ENCODE measurements at regions not wholly inside any gene's neighbourhood (a gene's known extent, or its start where the extent isn't known, plus 50 kb on each side); places are given as distances from the start of the nearest gene placed in this dataset.

DNA sequence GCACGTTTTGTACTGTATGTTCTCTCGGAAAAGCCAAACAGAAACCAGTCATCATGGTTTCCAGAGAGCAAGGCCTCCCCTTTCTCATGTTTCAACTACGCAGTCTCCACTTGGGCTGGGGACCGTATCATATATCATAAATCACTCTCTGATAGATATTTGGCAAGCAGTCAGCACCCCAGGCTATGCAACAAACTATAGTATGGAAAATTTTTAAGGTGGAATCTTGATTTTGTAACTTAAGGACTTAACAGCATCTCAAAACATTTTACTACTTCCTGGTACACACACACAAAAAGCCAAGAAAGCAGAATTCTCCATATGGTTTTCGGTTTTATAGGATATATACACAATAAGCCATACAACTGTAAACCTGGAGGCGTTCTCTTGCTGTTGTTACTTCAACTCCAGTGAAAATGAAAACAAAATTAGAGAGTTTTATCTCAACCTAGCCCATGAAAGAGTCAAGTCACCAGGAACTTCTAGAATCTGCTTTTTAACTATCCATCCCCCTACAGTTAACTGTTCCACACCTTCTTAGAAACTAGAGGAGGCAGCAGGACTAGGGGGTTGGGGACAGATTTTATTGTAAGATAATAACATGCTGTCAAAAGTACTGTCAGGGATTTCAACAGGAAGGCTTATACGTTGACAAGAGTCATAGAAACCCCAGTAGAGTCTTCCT, 283.4 kb downstream of the NFIB start:
- TF ChIP-seq, protein P1, sequence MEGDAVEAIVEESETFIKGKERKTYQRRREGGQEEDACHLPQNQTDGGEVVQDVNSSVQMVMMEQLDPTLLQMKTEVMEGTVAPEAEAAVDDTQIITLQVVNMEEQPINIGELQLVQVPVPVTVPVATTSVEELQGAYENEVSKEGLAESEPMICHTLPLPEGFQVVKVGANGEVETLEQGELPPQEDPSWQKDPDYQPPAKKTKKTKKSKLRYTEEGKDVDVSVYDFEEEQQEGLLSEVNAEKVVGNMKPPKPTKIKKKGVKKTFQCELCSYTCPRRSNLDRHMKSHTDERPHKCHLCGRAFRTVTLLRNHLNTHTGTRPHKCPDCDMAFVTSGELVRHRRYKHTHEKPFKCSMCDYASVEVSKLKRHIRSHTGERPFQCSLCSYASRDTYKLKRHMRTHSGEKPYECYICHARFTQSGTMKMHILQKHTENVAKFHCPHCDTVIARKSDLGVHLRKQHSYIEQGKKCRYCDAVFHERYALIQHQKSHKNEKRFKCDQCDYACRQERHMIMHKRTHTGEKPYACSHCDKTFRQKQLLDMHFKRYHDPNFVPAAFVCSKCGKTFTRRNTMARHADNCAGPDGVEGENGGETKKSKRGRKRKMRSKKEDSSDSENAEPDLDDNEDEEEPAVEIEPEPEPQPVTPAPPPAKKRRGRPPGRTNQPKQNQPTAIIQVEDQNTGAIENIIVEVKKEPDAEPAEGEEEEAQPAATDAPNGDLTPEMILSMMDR (optimal IDR thresholded peaks at IDR 0.05 in 1 of 3, IDR thresholded peaks at IDR 0.05 in 1 of 3, conservative IDR thresholded peaks at IDR 0.05 in 1 of 3; ENCODE audit: extremely low read depth in 1 of 3, insufficient read depth in 2 of 3, low read length in 3 of 3) = no peak
- TF ChIP-seq EZH2 (IDR thresholded peaks at IDR 0.05; ENCODE audit: low read length) = no peak

Data from keratinocyte (primary cell).